ENCODE measurements at regions not wholly inside any gene's neighbourhood (a gene's known extent, or its start where the extent isn't known, plus 50 kb on each side); places are given as distances from the start of the nearest gene placed in this dataset.

DNA sequence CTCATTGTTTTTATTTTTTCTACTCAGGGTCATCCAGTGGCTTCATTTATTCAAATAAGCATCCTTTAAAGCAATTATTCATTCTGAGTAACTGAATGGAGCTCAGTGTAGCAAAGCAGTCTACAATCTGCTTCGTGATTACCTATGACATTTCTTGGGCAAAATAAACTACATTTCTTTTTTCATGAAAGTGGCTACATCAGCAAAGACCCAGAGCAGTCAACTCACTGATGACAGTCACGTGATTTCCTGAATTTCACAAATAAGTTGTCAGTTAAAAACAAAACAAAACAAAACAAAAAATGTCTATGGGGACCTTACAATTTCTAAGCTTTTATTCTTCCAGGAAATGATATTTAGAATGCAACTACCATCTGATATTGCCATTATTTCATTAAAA, 182.1 kb downstream of the VEGFC start:
- no peak for DNase-seq (ENCODE audit: low read depth, low spot score)
- Histone ChIP-seq H3K4me3 (ENCODE audit: low read depth in 2 of 2, low read length in 2 of 2) (no peak overlapping the region), H3K27ac (ENCODE audit: low read length) (no peak overlapping the region), H3K9me3 (ENCODE audit: control insufficient read depth, insufficient read depth, low read depth, low read length) (no peaks in the 10 kb centered on the region), H3K4me1 (ENCODE audit: control insufficient read depth, insufficient read depth, low read length) (no peaks in the 10 kb centered on the region), H3K27me3 (ENCODE audit: control insufficient read depth, insufficient read depth, low read length) (no peaks in the 10 kb centered on the region), H3K36me3 (ENCODE audit: control insufficient read depth, insufficient read depth, low read length) (no peaks in the 10 kb centered on the region)
- no TSS peak for BruUV-seq (replicated peaks)
- ATAC-seq: no peak
- POLR2A ChIA-PET: no interaction called here
- in situ Hi-C loops (cut with HindIII; ENCODE audit: low pct_unique_long_range_greater_than_20kb, low sequenced_read_pairs) (no loop called here), intact Hi-C loops (cut with micrococcal nuclease; ENCODE audit: unreplicated experiment) (no loop called here)
- TF ChIP-seq, protein P1, sequence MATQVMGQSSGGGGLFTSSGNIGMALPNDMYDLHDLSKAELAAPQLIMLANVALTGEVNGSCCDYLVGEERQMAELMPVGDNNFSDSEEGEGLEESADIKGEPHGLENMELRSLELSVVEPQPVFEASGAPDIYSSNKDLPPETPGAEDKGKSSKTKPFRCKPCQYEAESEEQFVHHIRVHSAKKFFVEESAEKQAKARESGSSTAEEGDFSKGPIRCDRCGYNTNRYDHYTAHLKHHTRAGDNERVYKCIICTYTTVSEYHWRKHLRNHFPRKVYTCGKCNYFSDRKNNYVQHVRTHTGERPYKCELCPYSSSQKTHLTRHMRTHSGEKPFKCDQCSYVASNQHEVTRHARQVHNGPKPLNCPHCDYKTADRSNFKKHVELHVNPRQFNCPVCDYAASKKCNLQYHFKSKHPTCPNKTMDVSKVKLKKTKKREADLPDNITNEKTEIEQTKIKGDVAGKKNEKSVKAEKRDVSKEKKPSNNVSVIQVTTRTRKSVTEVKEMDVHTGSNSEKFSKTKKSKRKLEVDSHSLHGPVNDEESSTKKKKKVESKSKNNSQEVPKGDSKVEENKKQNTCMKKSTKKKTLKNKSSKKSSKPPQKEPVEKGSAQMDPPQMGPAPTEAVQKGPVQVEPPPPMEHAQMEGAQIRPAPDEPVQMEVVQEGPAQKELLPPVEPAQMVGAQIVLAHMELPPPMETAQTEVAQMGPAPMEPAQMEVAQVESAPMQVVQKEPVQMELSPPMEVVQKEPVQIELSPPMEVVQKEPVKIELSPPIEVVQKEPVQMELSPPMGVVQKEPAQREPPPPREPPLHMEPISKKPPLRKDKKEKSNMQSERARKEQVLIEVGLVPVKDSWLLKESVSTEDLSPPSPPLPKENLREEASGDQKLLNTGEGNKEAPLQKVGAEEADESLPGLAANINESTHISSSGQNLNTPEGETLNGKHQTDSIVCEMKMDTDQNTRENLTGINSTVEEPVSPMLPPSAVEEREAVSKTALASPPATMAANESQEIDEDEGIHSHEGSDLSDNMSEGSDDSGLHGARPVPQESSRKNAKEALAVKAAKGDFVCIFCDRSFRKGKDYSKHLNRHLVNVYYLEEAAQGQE (IDR thresholded peaks at IDR 0.05; ENCODE audit: insufficient read depth in 1 of 2, low read depth in 2 of 2, low read length in 1 of 2): no peak
- TF ChIP-seq POLR2AphosphoS5 (IDR thresholded peaks at IDR 0.05; ENCODE audit: low read depth, low read length) (no peak), SIN3A (IDR thresholded peaks at IDR 0.05; ENCODE audit: borderline replicate concordance, insufficient read depth, low read depth, low read length) (no peak), TCF7L2 (IDR thresholded peaks at IDR 0.05; ENCODE audit: low read depth, low read length) (no peak)
- TF ChIP-seq, protein P2, sequence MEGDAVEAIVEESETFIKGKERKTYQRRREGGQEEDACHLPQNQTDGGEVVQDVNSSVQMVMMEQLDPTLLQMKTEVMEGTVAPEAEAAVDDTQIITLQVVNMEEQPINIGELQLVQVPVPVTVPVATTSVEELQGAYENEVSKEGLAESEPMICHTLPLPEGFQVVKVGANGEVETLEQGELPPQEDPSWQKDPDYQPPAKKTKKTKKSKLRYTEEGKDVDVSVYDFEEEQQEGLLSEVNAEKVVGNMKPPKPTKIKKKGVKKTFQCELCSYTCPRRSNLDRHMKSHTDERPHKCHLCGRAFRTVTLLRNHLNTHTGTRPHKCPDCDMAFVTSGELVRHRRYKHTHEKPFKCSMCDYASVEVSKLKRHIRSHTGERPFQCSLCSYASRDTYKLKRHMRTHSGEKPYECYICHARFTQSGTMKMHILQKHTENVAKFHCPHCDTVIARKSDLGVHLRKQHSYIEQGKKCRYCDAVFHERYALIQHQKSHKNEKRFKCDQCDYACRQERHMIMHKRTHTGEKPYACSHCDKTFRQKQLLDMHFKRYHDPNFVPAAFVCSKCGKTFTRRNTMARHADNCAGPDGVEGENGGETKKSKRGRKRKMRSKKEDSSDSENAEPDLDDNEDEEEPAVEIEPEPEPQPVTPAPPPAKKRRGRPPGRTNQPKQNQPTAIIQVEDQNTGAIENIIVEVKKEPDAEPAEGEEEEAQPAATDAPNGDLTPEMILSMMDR (IDR thresholded peaks at IDR 0.05): no peak
- CTCF ChIA-PET: no interaction called here

DNA sequence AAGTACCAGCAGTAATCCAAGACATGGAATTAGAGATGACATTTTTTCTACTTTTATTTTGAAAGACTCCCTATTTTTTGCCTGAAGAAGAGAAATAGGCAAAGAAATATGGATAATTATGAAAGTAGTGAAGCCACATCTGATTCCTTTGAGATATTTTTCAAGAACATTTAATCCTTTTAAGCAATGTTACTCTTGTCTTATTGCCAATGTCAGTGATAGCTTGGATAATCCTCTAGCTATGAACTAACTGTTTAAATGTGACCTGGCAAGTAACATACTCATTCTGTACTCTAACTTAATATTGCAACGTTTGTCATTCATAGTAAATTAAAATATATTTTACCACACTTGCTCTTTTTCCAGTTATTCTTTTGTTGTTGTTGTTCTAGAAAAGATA, 181.3 kb downstream of the VEGFC start:
- POLR2A ChIA-PET: no interaction called here
- no peaks in the 10 kb centered on the region for H3K36me3 ChIP-seq (ENCODE audit: control insufficient read depth, insufficient read depth, low read length)
- no peak overlapping the region for H3K4me3 ChIP-seq (ENCODE audit: low read depth in 2 of 2, low read length in 2 of 2)
- H3K4me1 ChIP-seq (ENCODE audit: control insufficient read depth, insufficient read depth, low read length): no peaks in the 10 kb centered on the region
- no TSS peak for BruUV-seq (replicated peaks)
- intact Hi-C loops (cut with micrococcal nuclease; ENCODE audit: unreplicated experiment) (no loop called here), in situ Hi-C loops (cut with HindIII; ENCODE audit: low pct_unique_long_range_greater_than_20kb, low sequenced_read_pairs) (no loop called here)
- CTCF ChIA-PET: no interaction called here
- no peaks in the 10 kb centered on the region for H3K27me3 ChIP-seq (ENCODE audit: control insufficient read depth, insufficient read depth, low read length)
- no peaks in the 10 kb centered on the region for H3K9me3 ChIP-seq (ENCODE audit: control insufficient read depth, insufficient read depth, low read depth, low read length)
- TF ChIP-seq SIN3A (IDR thresholded peaks at IDR 0.05; ENCODE audit: borderline replicate concordance, insufficient read depth, low read depth, low read length): no peak
- no peak overlapping the region for H3K27ac ChIP-seq (ENCODE audit: low read length)
- ATAC-seq: no peak
- no peak for DNase-seq (ENCODE audit: low read depth, low spot score)

DNA sequence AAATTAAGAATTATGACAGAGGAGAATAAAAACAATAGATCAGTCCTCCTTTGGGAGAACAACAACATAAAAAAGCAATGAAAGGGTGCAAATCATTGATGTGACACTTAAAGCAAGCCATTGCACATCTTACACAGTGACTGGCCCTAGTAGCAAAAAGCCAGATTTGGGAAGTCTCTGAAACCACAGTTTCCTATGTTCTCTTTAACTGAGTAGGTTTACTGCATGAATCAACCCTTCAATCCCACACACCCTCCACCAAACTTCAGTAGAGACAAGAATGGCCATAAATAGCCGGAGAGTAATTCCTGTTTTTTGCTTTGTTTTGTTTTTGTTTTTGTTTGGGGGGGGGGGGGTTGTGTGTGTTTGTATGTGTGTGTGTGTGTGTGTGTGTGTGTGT, 180.8 kb downstream of the VEGFC start:
- ATAC-seq: no peak
- CTCF ChIA-PET: no interaction called here
- DNase-seq (ENCODE audit: low read depth, low spot score): no peak
- intact Hi-C loops (cut with micrococcal nuclease; ENCODE audit: unreplicated experiment): no loop called here
- TF ChIP-seq SIN3A (IDR thresholded peaks at IDR 0.05; ENCODE audit: borderline replicate concordance, insufficient read depth, low read depth, low read length): no peak
- no peak for TF ChIP-seq POLR2AphosphoS5 (IDR thresholded peaks at IDR 0.05; ENCODE audit: low read depth, low read length)
- TF ChIP-seq, protein P1 (IDR thresholded peaks at IDR 0.05; ENCODE audit: insufficient read depth in 1 of 2, low read depth in 2 of 2, low read length in 1 of 2): no peak
- TF ChIP-seq, protein P2 (IDR thresholded peaks at IDR 0.05): no peak
- TF ChIP-seq TCF7L2 (IDR thresholded peaks at IDR 0.05; ENCODE audit: low read depth, low read length): no peak
- no peaks in the 10 kb centered on the region for H3K27me3 ChIP-seq (ENCODE audit: control insufficient read depth, insufficient read depth, low read length)
- no peak overlapping the region for H3K4me3 ChIP-seq (ENCODE audit: low read depth in 2 of 2, low read length in 2 of 2)
- POLR2A ChIA-PET: no interaction called here
- no TSS peak for BruUV-seq (replicated peaks)
- H3K9me3 ChIP-seq (ENCODE audit: control insufficient read depth, insufficient read depth, low read depth, low read length): no peaks in the 10 kb centered on the region
- no peaks in the 10 kb centered on the region for H3K36me3 ChIP-seq (ENCODE audit: control insufficient read depth, insufficient read depth, low read length)
- H3K4me1 ChIP-seq (ENCODE audit: control insufficient read depth, insufficient read depth, low read length): no peaks in the 10 kb centered on the region
- in situ Hi-C loops (cut with HindIII; ENCODE audit: low pct_unique_long_range_greater_than_20kb, low sequenced_read_pairs): no loop called here
- H3K27ac ChIP-seq (ENCODE audit: low read length): no peak overlapping the region

Measured in Panc1 (cell line).